ENCODE measurements at regions not wholly inside any gene's neighbourhood (a gene's known extent, or its start where the extent isn't known, plus 50 kb on each side); places are given as distances from the start of the nearest gene placed in this dataset.

- TF ChIP-seq, protein P1, sequence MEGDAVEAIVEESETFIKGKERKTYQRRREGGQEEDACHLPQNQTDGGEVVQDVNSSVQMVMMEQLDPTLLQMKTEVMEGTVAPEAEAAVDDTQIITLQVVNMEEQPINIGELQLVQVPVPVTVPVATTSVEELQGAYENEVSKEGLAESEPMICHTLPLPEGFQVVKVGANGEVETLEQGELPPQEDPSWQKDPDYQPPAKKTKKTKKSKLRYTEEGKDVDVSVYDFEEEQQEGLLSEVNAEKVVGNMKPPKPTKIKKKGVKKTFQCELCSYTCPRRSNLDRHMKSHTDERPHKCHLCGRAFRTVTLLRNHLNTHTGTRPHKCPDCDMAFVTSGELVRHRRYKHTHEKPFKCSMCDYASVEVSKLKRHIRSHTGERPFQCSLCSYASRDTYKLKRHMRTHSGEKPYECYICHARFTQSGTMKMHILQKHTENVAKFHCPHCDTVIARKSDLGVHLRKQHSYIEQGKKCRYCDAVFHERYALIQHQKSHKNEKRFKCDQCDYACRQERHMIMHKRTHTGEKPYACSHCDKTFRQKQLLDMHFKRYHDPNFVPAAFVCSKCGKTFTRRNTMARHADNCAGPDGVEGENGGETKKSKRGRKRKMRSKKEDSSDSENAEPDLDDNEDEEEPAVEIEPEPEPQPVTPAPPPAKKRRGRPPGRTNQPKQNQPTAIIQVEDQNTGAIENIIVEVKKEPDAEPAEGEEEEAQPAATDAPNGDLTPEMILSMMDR (conservative IDR thresholded peaks at IDR 0.05), result no peak
- no peak overlapping the region for H3K27ac ChIP-seq
These were observed 611.0 kb downstream of the CCER1 start for GRCh38 chr12:90343966-90344365.

DNA sequence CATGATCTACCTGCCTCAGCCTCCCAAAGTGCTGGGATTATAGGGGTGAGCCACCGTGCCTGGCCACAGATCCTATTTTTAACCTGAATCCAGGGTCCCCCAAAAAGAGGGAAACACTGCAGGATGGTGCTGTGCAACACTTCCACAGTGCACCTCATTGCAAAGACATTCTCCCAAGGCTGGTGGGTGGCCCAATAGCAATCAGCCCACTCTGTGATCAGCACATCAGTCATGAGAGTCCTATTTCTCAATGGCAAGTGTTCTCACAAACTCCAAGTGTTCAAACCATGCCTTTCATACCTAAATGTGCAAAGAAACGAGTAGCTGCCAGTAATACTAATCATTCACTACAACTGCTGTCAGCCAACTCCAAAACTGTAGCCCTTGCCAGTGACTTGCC lies 612.9 kb downstream of the CCER1 start:
- TF ChIP-seq, protein P1 (conservative IDR thresholded peaks at IDR 0.05), result no peak

GRCh38 chr12:90339837-90340236 lies 615.1 kb downstream of the CCER1 start:
- H3K27ac ChIP-seq, result no peak overlapping the region
- TF ChIP-seq, protein P1 (conservative IDR thresholded peaks at IDR 0.05), result no peak

More for the DNA sequence above, 612.9 kb downstream of the CCER1 start:
- H3K27ac ChIP-seq, result no peak overlapping the region

DNA sequence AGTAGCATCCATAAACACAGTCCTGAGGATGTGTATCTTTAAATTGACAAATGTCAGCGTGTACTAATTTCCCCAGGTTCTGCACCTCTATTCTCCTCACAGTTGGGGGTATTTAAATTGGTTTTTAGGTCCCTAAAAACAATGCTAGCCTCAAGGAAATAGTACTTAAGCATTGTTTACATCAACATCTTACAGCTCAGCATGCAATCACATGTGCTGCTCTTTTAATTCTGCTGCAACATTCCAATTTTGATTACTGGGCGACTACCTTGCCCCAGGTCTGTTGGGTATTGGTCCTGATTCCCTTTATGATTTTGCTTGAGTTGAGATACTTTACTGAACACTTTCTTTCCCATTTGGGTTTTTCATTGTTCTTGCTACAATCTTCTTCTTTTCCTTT lies 616.6 kb downstream of the CCER1 start:
- H3K27ac ChIP-seq, result no peak overlapping the region
- TF ChIP-seq, protein P1 (conservative IDR thresholded peaks at IDR 0.05), result no peak

GRCh38 chr12:90337018-90337417 lies 618.0 kb downstream of the CCER1 start:
- TF ChIP-seq, protein P1 (conservative IDR thresholded peaks at IDR 0.05), result no peak
- no peak overlapping the region for H3K27ac ChIP-seq

DNA sequence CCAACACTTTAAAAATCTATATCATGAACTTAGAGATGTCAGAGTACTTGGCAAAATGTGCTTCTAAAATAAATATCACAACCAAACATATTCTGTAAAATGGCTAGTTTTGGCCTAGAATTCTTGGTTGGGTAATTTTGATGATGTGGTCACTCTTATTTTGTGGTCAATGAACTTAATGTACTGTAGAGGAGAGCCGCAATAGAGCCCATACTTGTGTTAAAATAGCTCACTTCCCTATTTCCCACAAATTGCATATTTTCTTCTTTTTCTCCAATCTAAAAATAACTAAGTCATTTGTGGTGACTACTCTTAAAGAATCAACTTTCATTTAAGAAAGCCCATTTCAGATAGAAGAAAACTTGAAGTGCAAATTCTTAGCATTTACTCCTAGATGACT lies 619.4 kb downstream of the CCER1 start:
- no peak overlapping the region for H3K27ac ChIP-seq
- TF ChIP-seq, protein P1 (conservative IDR thresholded peaks at IDR 0.05), result no peak

GRCh38 chr12:90333939-90334338 lies 621.0 kb downstream of the CCER1 start:
- peak overlapping the region; percentile 75 for H3K27ac ChIP-seq
- TF ChIP-seq, protein P1 (conservative IDR thresholded peaks at IDR 0.05), result no peak

GRCh38 chr12:90333424-90333823 lies 621.6 kb downstream of the CCER1 start:
- peak overlapping the region; percentile 75 for H3K27ac ChIP-seq
- TF ChIP-seq, protein P1 (conservative IDR thresholded peaks at IDR 0.05), result no peak

Measured in VCaP (cell line).